GM23338 (cell line): ENCODE measurements at regions not wholly inside any gene's neighbourhood (a gene's known extent, or its start where the extent isn't known, plus 50 kb on each side); places are given as distances from the start of the nearest gene placed in this dataset.
"Not testable (repeated sequence)": the region's sequence is repeated elsewhere in the genome, so short reads cannot be mapped to it uniquely, and the experiment has no call there.

Source experiments
- ATAC-seq: fragments of 200-7000 bp; cut with Tn5 transposase; 3 replicates; pipeline ENCODE4 v1.9.1; 2020
- DNase-seq: peaks from one replicate; pipeline ENCODE4 v3.0.0-alpha.2; 2015; ENCODE audit warnings: low spot score
- H2AFZ ChIP-seq: fragments of 200-600 bp; sonication (generic); 2 replicates; pipeline ENCODE4 v1.8.0; 2016; ENCODE audit warnings: antibody characterized with exemption, mild to moderate bottlenecking, moderate library complexity
- H3F3A ChIP-seq: fragments of 200-600 bp; sonication (generic); replicated peaks from 2 replicates; pipeline ENCODE4 v1.8.0; 2017; ENCODE audit warnings: antibody characterized with exemption, mixed run types, low read depth
- H3K27ac ChIP-seq: fragments of 200-600 bp; sonication (generic); 2 replicates; pipeline ENCODE4 v1.6.1; 2016; ENCODE audit warnings: low read depth
- H3K27me3 ChIP-seq: fragments of 200-600 bp; sonication (generic); 2 replicates; pipeline ENCODE4 v1.8.0; 2016; ENCODE audit warnings: mild to moderate bottlenecking, mixed run types, moderate library complexity; ENCODE audit not compliant: insufficient read depth
- H3K36me3 ChIP-seq: fragments of 200-600 bp; sonication (generic); 2 replicates; pipeline ENCODE4 v1.8.0; 2016; ENCODE audit warnings: mild to moderate bottlenecking; ENCODE audit not compliant: insufficient read depth
- H3K4me1 ChIP-seq: fragments of 200-600 bp; sonication (generic); 2 replicates; pipeline ENCODE4 v1.8.0; 2016; ENCODE audit warnings: mild to moderate bottlenecking, moderate library complexity; ENCODE audit not compliant: insufficient read depth
- H3K4me2 ChIP-seq: fragments of 200-600 bp; sonication (generic); 2 replicates; pipeline ENCODE4 v1.7.1; 2017; ENCODE audit warnings: mixed run types
- H3K4me3 ChIP-seq: fragments of 200-600 bp; sonication (generic); 2 replicates; pipeline ENCODE4 v1.6.1; 2016; ENCODE audit warnings: mixed run types
- H3K79me2 ChIP-seq: fragments of 200-600 bp; sonication (generic); replicated peaks from 2 replicates; pipeline ENCODE4 v1.8.0; 2017; ENCODE audit warnings: mild to moderate bottlenecking; ENCODE audit not compliant: insufficient read depth
- H3K9me2 ChIP-seq: fragments of 200-600 bp; sonication (generic); 2 replicates; pipeline ENCODE4 v1.8.0; 2017; ENCODE audit not compliant: insufficient read depth
- H4K20me1 ChIP-seq: fragments of 200-600 bp; sonication (generic); replicated peaks from 2 replicates; pipeline ENCODE4 v1.8.0; 2017; ENCODE audit warnings: mild to moderate bottlenecking; ENCODE audit not compliant: insufficient read depth
- H3K27ac Mint-ChIP-seq: 2 replicates; pipeline ENCODE4 v1.8.0; 2020; ENCODE audit warnings: inconsistent platforms, mild to moderate bottlenecking, moderate library complexity, mixed read lengths
- H3K27me3 Mint-ChIP-seq: 3 replicates; pipeline ENCODE4 v1.8.0; 2022; ENCODE audit warnings: low read depth, mild to moderate bottlenecking, moderate library complexity, mixed read lengths, inconsistent platforms; ENCODE audit not compliant: insufficient read depth, poor library complexity
- H3K36me3 Mint-ChIP-seq: 3 replicates; pipeline ENCODE4 v1.8.0; 2021; ENCODE audit warnings: low read depth, mild to moderate bottlenecking, inconsistent platforms, moderate library complexity, mixed read lengths
- H3K4me1 Mint-ChIP-seq: 3 replicates; pipeline ENCODE4 v1.8.0; 2020; ENCODE audit warnings: mild to moderate bottlenecking, inconsistent platforms, mixed read lengths
- H3K4me3 Mint-ChIP-seq: 3 replicates; pipeline ENCODE4 v1.8.0; 2021; ENCODE audit warnings: moderate library complexity, mild to moderate bottlenecking, inconsistent platforms, mixed read lengths
- H3K9me3 Mint-ChIP-seq: 3 replicates; pipeline ENCODE4 v1.8.0; 2020; ENCODE audit warnings: moderate library complexity, mild to moderate bottlenecking, inconsistent platforms, mixed read lengths
- EZH2 ChIP-seq: fragments of 200-600 bp; sonication (generic); IDR thresholded peaks from one replicate; pipeline ENCODE4 v1.8.0; 2017; ENCODE audit warnings: antibody characterized with exemption, mild to moderate bottlenecking, low read depth; ENCODE audit not compliant: unreplicated experiment
- JUNB ChIP-seq: IDR thresholded peaks from one replicate; pipeline ENCODE4 v1.6.1; 2016; ENCODE audit warnings: antibody characterized with exemption; ENCODE audit not compliant: unreplicated experiment
- STAT1 ChIP-seq: IDR thresholded peaks from one replicate; pipeline ENCODE4 v1.6.1; 2016; ENCODE audit warnings: antibody characterized with exemption; ENCODE audit not compliant: unreplicated experiment
- TF ChIP-seq, protein P1 (sequence below): IDR thresholded peaks from 2 replicates; pipeline ENCODE4 v1.6.1; 2016; ENCODE audit warnings: antibody characterized with exemption
- TF ChIP-seq, protein P2 (sequence below), 2 experiments: fragments of 200-600 bp in 1 of 2; sonication (generic) in 1 of 2; conservative IDR thresholded peaks; 2 replicates each; pipeline versions ENCODE4 v1.5.1 to v1.6.1; 2016 to 2017; ENCODE audit warnings: antibody characterized with exemption in 2 of 2, low read depth in 2 of 2, mild to moderate bottlenecking in 2 of 2, moderate library complexity in 1 of 2
- TF ChIP-seq, protein P3 (sequence below): IDR thresholded peaks from one replicate; pipeline ENCODE4 v1.6.1; 2018; ENCODE audit warnings: antibody characterized with exemption; ENCODE audit not compliant: unreplicated experiment

DNA sequence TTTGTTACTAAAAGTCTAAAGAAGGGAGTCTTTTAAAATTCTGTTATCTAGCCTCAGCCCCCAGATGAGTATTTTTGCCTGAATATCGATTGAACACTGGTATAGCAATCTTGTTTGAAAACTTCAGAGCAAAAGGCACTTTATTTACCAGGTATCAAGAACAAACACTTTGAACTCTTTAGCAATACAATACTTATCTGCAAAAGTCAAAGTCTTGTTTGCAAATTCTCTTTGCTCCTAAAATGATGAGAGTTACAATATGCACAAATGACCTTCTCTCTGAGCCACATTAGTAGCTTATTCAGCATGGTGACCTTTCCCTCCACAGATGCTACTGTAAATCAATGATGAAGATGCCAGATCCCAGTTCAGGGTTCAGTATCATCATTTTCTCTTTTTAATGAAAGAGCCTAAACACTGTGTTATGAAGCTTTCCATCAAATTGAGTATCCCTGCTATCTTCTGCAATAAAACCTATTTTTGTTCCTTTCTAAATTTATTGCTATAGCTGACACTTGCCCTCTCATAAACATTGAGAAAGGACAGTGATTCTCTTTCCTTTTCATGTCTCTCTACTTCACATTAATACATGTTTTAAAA lies 752.7 kb upstream of the MGAT4C start:
- TF ChIP-seq STAT1: no peak
- no peak for TF ChIP-seq EZH2

DNA sequence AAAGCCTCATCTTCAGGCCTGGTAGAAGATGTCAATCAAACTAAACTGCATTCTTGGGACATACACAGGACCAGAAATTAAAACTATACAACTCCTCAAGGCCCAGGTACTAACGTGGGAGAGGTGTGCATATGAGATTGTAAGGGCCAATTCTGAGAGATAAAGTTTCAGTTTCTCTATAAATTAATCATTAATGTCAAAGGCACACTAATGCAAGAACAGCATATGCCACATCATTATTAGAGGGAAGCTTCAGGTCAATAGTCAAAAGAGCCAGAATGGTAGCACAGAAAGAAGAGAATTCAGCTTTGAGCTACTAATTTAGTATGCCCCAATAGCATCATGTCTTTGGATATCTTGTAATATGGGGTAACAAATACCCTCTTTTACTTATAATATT lies 744.9 kb upstream of the MGAT4C start:
- ATAC-seq (no peak), DNase-seq (no peak)
- Mint-ChIP-seq H3K27me3 (no peaks in the 10 kb centered on the region), H3K4me1 (no peaks in the 10 kb centered on the region), H3K27ac (no peak overlapping the region), H3K9me3 (peaks cover 48% of the 10 kb centered on the region), H3K36me3 (peaks cover 39% of the 10 kb centered on the region), H3K4me3 (no peak overlapping the region)
- Histone ChIP-seq H2AFZ (no peak overlapping the region), H3K27ac (no peak overlapping the region), H3K79me2 (no peaks in the 10 kb centered on the region), H3K4me3 (no peak overlapping the region), H3K4me1 (no peaks in the 10 kb centered on the region), H3K4me2 (no peak overlapping the region), H3K9me2 (no peaks in the 10 kb centered on the region), H3K36me3 (peaks cover 21% of the 10 kb centered on the region; the same call in 1 of the 2 replicates), H4K20me1 (no peaks in the 10 kb centered on the region), H3K27me3 (no peaks in the 10 kb centered on the region), H3F3A (no peaks in the 10 kb centered on the region)
- TF ChIP-seq, protein P1, sequence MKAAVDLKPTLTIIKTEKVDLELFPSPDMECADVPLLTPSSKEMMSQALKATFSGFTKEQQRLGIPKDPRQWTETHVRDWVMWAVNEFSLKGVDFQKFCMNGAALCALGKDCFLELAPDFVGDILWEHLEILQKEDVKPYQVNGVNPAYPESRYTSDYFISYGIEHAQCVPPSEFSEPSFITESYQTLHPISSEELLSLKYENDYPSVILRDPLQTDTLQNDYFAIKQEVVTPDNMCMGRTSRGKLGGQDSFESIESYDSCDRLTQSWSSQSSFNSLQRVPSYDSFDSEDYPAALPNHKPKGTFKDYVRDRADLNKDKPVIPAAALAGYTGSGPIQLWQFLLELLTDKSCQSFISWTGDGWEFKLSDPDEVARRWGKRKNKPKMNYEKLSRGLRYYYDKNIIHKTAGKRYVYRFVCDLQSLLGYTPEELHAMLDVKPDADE: no peak
- TF ChIP-seq JUNB: no peak

More for the DNA sequence above, 752.7 kb upstream of the MGAT4C start:
- Histone ChIP-seq H3K27ac (no peak overlapping the region), H3K4me3 (no peak overlapping the region), H2AFZ (peak overlapping the region; percentile 19; the same call in 1 of the 2 replicates), H3K27me3 (no peaks in the 10 kb centered on the region), H3F3A (no peaks in the 10 kb centered on the region), H3K36me3 (no peaks in the 10 kb centered on the region), H3K4me1 (no peaks in the 10 kb centered on the region), H3K4me2 (no peak overlapping the region), H3K9me2 (no peaks in the 10 kb centered on the region), H3K79me2 (no peaks in the 10 kb centered on the region), H4K20me1 (no peaks in the 10 kb centered on the region)
- Mint-ChIP-seq H3K9me3 (peaks cover 11% of the 10 kb centered on the region; the same call in 1 of the 3 replicates), H3K36me3 (peaks cover 9% of the 10 kb centered on the region; the same call in 1 of the 3 replicates), H3K27ac (no peak overlapping the region), H3K4me3 (no peak overlapping the region), H3K4me1 (no peaks in the 10 kb centered on the region), H3K27me3 (peaks cover 2% of the 10 kb centered on the region)
- DNase-seq (no peak), ATAC-seq (no peak)

DNA sequence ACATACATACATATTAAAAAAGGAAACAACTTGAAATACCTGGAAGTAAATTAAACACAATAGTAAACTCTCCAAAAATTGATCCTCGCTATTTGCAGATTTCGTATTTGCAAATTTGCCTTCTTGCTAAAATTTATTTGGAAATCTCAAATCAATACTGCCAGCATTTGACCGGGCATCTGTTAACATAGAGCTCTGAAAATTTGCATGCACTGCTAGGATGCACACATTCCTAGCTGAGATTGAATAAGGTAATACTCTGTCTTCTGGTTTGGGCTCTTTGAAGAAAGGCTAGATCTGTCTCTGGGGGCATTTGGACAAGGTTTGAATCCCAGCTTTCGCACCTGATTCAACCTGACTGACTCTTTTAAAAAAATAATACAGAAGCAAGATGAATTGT lies 729.1 kb upstream of the MGAT4C start:
- H3K27me3 Mint-ChIP-seq: peaks cover 3% of the 10 kb centered on the region
- no peak for ATAC-seq
- Histone ChIP-seq H4K20me1 (no peaks in the 10 kb centered on the region), H3K36me3 (no peaks in the 10 kb centered on the region), H2AFZ (no peak overlapping the region), H3K27ac (no peak overlapping the region), H3K4me2 (no peak overlapping the region), H3K27me3 (no peaks in the 10 kb centered on the region), H3F3A (no peaks in the 10 kb centered on the region), H3K79me2 (no peaks in the 10 kb centered on the region), H3K4me1 (no peaks in the 10 kb centered on the region), H3K4me3 (no peak overlapping the region), H3K9me2 (no peaks in the 10 kb centered on the region)
- no peaks in the 10 kb centered on the region for H3K36me3 Mint-ChIP-seq
- H3K27ac Mint-ChIP-seq: no peak overlapping the region
- no peaks in the 10 kb centered on the region for H3K4me1 Mint-ChIP-seq
- DNase-seq: no peak
- TF ChIP-seq, protein P2, sequence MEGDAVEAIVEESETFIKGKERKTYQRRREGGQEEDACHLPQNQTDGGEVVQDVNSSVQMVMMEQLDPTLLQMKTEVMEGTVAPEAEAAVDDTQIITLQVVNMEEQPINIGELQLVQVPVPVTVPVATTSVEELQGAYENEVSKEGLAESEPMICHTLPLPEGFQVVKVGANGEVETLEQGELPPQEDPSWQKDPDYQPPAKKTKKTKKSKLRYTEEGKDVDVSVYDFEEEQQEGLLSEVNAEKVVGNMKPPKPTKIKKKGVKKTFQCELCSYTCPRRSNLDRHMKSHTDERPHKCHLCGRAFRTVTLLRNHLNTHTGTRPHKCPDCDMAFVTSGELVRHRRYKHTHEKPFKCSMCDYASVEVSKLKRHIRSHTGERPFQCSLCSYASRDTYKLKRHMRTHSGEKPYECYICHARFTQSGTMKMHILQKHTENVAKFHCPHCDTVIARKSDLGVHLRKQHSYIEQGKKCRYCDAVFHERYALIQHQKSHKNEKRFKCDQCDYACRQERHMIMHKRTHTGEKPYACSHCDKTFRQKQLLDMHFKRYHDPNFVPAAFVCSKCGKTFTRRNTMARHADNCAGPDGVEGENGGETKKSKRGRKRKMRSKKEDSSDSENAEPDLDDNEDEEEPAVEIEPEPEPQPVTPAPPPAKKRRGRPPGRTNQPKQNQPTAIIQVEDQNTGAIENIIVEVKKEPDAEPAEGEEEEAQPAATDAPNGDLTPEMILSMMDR (conservative IDR thresholded peaks at IDR 0.05; ENCODE audit: low read depth in 2 of 2): no peak
- TF ChIP-seq STAT1: no peak
- TF ChIP-seq, protein P1: no peak
- TF ChIP-seq, protein P3, sequence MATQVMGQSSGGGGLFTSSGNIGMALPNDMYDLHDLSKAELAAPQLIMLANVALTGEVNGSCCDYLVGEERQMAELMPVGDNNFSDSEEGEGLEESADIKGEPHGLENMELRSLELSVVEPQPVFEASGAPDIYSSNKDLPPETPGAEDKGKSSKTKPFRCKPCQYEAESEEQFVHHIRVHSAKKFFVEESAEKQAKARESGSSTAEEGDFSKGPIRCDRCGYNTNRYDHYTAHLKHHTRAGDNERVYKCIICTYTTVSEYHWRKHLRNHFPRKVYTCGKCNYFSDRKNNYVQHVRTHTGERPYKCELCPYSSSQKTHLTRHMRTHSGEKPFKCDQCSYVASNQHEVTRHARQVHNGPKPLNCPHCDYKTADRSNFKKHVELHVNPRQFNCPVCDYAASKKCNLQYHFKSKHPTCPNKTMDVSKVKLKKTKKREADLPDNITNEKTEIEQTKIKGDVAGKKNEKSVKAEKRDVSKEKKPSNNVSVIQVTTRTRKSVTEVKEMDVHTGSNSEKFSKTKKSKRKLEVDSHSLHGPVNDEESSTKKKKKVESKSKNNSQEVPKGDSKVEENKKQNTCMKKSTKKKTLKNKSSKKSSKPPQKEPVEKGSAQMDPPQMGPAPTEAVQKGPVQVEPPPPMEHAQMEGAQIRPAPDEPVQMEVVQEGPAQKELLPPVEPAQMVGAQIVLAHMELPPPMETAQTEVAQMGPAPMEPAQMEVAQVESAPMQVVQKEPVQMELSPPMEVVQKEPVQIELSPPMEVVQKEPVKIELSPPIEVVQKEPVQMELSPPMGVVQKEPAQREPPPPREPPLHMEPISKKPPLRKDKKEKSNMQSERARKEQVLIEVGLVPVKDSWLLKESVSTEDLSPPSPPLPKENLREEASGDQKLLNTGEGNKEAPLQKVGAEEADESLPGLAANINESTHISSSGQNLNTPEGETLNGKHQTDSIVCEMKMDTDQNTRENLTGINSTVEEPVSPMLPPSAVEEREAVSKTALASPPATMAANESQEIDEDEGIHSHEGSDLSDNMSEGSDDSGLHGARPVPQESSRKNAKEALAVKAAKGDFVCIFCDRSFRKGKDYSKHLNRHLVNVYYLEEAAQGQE: no peak
- no peak overlapping the region for H3K4me3 Mint-ChIP-seq
- H3K9me3 Mint-ChIP-seq: no peaks in the 10 kb centered on the region

DNA sequence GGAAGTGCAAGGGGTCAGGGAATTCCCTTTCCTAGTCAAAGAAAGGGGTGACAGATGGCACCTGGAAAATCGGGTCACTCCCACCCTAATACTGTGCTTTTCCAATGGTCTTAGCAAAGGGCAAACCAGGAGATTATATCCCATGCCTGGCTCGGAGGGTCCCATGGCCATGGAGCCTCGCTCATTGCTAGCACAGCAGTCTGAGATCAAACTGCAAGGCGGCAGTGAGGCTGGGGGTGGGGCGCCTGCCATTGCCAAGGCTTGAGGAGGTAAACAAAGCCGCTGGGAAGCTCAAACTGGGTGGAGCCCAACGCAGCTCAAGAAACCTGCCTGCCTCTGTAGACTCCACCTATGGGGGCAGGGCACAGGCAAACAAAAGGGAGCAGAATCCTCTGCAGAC lies 714.4 kb upstream of the MGAT4C start:
- H3K4me3 ChIP-seq, H2AFZ ChIP-seq, H3K27ac ChIP-seq, H3K9me2 ChIP-seq, H3K4me3 Mint-ChIP-seq, H3K27me3 ChIP-seq, H3K79me2 ChIP-seq, H3F3A ChIP-seq, H3K4me1 ChIP-seq, ATAC-seq, H3K27me3 Mint-ChIP-seq, H3K36me3 ChIP-seq, DNase-seq, H3K27ac Mint-ChIP-seq, H3K4me1 Mint-ChIP-seq, H3K4me2 ChIP-seq, H4K20me1 ChIP-seq: not testable (repeated sequence)
- Mint-ChIP-seq H3K36me3 (peaks cover 39% of the 10 kb centered on the region; the same call in 2 of the 3 replicates), H3K9me3 (peaks cover 41% of the 10 kb centered on the region)
